HG03196 (cell line): ENCODE measurements at regions not wholly inside any gene's neighbourhood (a gene's known extent, or its start where the extent isn't known, plus 50 kb on each side); places are given as distances from the start of the nearest gene placed in this dataset.

Experiments used
- ATAC-seq: cut with Tn5 transposase; IDR thresholded peaks from one replicate; pipeline ENCODE4 v1.9.1; 2021; ENCODE audit not compliant: unreplicated experiment

GRCh38 chr2:176642074-176642473 is 372.8 kb downstream of the MTX2 start:
- no peak for ATAC-seq

GRCh38 chr2:176643646-176644045 is 374.4 kb downstream of the MTX2 start:
- no peak for ATAC-seq

DNA sequence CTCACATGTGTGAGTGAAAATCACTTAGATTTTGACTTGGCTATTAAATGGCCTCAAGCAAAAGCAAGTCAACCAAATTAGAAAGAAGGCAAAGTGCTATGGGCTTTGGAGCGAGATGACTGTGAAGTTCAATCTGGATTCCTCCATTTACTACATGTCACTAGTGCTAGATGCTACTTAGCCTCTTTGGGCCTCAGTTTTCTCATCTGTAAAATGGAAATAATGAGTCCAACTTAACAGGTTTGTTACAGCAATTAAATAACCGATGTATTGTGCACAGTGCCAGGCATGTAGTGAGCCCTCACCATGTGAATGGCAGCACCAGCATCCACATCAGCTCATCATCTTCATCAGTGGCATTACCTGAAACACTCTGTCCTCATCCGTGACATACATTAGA is 376.3 kb downstream of the MTX2 start:
- ATAC-seq, result no peak

GRCh38 chr2:176646033-176646615 is 376.9 kb downstream of the MTX2 start:
- no peak for ATAC-seq

- ATAC-seq, result no peak
Observed at GRCh38 chr2:176647325-176648165, 378.3 kb downstream of the MTX2 start.

DNA sequence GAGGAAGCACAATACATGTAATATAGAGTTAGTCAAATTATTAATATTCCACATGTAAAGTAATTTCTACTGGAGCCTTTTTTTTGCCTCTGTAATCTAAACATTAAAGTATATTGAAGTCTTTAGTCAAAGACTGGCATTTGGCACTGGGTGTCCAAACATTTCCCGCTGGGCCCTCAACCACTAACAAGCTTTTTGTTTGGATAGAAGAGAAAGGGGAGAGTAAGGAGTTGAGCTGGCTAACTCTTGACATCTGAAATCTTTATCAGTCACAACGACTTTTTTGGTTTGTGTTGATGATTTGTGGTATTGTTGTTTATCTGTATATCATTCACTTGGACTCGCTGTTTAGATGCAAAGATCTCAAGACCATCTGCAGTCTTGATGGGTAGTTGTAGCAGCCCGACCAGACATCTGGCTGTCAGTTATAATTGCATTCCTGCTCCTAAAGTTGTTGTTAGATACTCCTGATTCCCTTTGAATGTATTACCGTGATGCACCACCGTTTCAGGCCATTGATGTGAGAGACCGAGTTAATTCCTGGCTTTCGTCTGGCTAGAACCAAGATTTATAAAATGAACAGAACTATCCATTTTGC is 379.6 kb downstream of the MTX2 start:
- no peak for ATAC-seq

- no peak for ATAC-seq
Observed at GRCh38 chr2:176650104-176650837, 381.0 kb downstream of the MTX2 start.

- no peak for ATAC-seq
Observed at GRCh38 chr2:176650838-176651555, 381.8 kb downstream of the MTX2 start.

DNA sequence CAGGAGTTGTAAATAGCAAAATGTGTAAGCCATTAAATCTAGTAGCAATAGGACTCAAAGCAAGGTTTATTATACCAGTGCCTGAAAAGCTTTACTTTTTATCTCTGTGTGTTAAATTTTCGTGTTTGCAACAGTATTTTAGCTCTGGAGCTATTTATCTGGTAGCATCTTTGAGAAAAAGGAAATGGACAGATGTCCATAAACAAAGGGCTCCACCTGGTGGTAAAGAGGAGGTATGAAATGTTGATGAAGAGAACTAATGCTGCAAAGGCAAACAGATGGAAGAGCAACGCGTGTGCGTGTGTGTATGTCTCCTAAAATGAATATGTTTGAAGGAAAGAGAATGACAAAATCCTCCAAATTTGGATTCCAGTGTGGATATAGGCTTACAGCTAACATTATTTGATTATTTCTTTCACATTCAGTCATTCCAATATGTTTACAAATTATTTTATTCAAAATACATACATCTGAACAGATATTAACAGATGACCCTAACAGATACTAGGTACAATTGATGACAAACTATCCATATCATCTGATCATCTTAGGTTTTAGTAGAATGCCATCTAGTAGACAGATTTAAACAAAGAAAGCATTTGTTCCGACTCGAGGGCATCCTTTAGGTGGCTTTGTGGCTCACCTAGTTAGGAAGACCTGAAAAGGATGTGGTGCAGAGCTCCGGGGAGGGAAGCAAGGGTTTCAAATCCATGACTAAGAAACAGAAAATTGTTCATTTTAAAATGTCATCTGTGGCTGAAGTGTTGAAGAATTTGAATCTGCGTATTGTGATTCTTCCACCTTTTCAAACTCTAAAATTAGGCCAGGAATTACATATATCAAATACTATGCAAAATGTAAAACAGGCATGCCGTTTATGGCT is 383.3 kb downstream of the MTX2 start:
- no peak for ATAC-seq

DNA sequence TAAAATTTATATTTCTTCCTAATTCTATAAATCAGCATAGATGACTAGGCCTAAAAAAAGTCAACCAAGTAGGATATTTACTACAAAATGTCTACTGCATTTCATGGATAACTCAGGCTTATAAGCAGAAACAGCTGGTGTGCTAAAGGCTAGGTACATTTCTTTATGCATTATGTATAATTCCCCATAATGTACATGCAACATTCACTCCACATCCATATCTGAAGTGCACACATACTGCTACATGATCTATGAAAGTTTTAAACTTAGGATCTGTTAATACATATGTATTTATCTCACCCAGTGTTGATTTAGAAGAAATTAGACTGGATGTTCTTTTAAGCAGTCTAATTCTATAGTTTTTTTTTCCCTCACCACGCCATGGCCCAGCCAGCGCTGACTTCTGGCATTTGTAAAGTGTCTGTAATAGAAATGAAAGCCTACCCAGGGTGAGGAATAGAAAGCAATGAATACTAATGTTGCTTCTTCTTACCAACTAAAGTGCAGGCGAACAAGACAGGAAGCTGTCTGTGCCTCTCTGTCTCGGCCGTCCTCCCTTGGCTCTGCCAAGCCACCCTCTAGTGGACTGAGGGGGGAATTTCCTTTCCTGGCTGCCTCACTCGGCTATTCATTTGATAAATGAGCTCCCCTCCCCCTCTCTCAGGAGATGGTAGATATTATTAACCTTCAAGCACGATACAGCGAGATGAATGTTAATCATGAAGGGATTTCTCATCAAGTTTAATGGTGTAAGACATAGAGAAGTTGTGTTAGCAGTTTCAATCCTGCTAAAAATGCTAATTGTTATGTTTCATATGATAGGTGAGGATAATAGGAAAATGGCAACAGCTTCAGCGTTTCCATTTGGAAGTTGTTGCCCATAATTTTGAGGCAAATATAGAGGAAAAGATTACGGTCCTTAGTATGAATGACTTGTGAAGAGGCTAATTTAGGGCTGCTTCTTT is 384.5 kb downstream of the MTX2 start:
- ATAC-seq, result peak; percentile 69

DNA sequence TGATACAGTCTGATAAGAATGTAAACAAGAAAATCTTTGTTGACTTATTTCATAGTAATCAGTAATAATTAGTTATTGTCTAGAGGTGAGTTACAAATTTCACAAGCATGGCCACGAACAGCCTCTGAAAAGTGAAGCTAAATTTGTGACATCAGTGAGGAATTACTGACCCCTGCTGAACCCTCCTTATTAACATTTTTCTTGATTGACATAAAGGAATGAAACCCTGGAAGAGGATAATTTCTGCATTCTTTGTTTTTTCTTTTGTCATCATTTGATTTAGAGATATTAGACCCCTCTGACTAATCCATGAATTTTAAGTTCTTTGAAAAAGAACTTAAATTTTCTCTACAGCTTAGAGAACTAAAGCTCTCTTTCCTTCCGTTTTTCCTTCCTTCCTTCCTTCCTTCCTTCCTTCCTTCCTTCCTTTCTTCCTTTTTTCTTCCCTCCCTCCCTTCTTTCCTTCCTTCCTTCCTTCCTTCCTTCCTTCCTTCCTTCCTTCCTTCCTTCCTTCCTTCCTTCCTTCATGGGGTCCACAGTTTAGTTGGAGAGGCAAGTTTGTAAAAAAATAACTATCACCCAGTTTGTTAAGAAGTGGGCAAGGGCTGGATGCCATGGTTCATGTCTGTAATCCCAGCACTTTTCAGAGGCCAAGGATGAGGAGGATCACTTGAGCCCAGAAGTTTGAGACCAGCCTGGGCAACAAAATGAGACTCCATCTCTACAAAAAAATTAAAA is 387.0 kb downstream of the MTX2 start:
- ATAC-seq, result no peak

DNA sequence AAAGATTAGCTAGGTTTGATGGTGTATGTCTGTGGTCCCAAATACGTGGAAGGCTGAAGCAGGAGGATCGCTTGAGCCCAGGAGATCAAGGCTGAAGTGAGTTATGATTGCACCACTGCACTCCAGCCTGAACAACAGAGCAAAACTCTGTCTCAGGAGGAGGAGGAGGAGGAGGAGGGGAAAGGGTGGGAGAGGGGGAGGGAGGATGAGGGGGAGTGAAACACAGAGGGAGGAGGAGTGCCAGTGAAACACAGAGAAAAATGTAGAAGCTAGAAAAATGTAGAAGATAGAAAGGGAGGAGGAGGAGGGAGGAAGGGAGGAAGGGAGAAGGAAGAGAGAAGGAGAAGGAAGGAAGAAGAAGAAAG is 387.5 kb downstream of the MTX2 start:
- no peak for ATAC-seq

- ATAC-seq, result no peak
Observed at GRCh38 chr2:176657393-176657792, 388.2 kb downstream of the MTX2 start.

GRCh38 chr2:176658708-176659107 is 389.5 kb downstream of the MTX2 start:
- ATAC-seq, result no peak

- no peak for ATAC-seq
Observed at GRCh38 chr2:176662753-176663152, 393.5 kb downstream of the MTX2 start.

- ATAC-seq, result no peak
Observed at GRCh38 chr2:176664478-176664877, 395.2 kb downstream of the MTX2 start.

DNA sequence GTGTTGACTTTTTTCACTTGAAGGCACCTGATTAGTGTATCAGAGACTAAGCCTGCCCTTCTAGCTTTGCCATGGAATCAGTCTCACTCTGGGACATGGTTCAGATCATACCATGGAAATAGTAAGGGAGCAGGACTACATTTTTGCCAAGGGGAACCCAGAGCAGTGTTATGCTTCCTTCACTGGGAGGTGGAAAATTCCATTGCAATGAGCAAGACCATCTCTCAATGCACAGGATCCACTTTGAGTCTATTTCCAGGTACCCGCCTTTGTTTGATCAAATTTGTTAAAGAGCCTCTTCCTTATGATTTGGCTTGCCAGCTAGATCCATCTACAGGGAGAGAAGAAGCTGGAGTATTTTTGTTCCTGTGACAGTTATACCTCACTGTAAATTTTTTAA is 395.8 kb downstream of the MTX2 start:
- ATAC-seq, result no peak

- no peak for ATAC-seq
Observed at GRCh38 chr2:176668912-176669311, 399.7 kb downstream of the MTX2 start.
